NOMO-1 treated with DMSO at 0.1 percent for 48 hours (cell line): ENCODE measurements at regions not wholly inside any gene's neighbourhood (a gene's known extent, or its start where the extent isn't known, plus 50 kb on each side); places are given as distances from the start of the nearest gene placed in this dataset.
"Not testable (repeated sequence)": the region's sequence is repeated elsewhere in the genome, so short reads cannot be mapped to it uniquely, and the experiment has no call there.

Experiments used
- DNase-seq: peaks from one replicate; lab custom pipeline; 2025; ENCODE audit not compliant: unreplicated experiment; lab: John Stamatoyannopoulos, UW

DNA sequence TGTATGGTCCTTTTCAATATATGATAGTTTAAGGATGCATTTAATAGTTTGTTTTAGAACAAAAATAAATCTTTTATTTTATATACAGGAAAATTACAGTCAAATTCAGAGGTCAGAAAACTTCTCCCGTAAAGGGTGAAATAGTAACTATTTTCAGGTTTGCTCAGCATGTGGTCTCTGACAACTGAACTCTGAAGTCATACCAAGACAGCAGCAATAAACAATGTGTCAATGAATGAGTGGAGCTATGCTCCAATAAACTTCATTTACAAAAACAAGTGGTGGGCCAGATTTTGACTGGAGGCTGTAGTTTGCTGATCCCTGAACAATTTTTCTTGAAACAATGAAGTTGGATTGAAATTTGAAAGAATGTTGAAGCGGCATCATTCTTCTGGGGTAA lies 123.6 kb downstream of the ZNF248 start:
- DNase-seq = no peak

DNA sequence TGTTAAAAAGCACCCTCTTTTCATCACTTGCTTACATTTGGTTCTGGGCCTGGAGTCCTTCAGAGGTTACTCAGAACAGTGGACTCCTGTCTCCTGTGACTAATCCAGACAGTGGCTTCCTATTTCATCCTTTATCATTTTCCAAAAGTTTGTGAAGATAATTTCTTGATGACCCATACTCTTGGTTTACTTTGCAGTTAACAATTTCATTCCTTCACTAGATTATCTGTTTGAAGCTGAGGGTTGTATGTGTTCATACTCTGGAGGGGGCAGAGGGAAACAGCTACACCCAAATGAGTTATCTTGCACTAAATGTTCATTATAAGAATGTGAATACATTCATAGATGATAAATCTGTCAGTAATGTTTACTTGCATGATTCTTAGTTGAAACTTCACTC lies 124.7 kb downstream of the ZNF248 start:
- no peak for DNase-seq

DNA sequence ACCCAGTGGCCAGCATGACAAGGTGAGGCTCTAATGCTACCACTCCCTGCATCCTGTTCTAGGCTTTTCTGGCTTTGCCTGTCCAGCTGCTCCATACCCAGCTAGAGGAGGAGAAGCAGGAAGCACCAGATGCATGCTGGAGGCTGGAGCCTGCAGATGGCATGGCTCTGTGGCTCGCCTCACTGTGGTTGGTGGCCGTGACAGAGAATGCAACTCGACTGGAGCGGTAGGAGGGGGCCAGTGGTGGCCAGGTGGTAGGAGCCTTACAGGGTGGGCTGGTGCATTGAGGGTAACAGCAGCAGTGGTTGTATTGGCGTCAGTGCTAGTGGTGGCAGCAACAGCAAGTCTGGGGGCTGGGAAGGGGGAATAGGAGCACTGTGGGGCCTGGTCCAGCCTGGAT lies 128.6 kb downstream of the ZNF248 start:
- DNase-seq = no peak

DNA sequence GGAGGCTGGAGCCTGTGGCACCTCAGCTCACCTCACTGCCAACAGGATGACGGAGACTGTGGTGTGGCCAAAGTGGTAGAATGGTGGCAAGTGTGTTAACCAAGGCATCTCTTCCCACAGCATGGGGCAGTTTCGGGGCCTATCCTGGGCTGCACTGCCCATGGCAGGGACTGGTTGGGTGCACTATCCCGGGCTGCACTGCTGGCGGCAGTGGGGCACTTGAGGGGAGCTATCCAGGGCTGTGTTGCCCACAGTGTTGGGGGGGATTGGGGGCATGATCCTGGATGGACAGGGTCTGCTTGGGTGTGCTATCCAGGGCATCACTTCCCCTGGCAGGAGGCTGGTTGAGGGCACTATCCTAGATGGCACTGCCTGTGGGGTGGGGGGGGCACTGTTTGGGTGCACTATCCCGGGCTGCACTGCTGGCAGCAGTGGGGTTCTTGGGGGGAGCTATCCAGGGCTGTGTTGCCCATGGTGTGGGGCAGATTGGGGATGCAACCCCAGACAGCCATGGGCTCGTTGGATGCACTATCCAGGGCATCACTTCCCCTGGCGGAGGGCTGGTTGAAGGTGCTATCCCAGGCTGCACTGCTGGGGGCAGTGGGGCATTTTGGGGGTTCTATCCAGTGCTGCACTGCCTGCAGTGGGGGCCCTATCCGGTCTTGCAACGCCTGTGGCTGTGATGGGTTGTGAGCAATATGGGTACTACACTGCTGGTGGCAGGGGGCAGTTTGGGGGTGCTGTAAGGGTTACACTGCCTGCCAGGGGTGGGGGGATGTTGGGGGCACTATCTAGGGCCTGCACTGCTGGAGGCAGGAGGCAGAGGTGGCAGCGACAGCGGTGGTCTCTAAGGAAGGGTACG lies 129.7 kb downstream of the ZNF248 start:
- no peak for DNase-seq

DNA sequence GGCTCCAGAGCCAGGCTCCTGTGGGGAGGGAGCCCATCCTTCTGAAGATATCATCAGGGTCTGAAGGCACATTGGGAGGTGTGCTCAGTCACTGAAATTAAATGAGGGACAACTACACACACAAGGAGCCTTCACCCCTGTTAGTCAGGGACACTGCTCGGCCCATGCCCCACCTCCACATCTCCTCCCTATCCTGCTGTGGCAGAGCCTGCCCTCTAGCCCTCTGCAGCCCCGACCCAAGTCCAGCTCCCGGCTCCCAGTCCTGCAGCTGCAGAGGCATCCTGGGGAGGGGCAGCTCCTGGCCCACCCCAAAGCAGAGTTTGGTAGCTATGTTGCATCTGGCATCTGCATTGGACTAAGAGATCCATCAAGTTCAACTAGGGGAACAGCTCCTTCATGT lies 136.3 kb downstream of the ZNF248 start:
- DNase-seq = no peak

DNA sequence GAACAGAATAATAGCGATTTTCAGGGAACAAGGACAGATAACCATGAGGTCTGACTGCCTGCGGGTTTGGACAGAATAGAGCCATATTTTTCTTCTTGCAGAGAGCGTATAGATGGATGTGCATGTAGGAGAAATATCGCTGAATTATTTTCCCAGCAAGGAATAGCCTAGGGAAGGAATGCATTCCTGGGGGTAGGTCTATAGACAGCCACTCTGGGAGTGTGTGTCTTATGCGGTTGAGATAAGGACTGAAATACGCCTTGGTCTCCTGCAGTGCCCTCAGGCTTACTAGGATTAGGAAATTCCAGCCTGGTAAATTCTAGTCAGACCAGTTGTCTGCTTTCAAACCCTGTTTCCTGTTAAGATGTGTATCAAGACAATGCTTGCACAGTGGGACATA lies 139.3 kb downstream of the ZNF248 start:
- DNase-seq = not testable (repeated sequence)

DNA sequence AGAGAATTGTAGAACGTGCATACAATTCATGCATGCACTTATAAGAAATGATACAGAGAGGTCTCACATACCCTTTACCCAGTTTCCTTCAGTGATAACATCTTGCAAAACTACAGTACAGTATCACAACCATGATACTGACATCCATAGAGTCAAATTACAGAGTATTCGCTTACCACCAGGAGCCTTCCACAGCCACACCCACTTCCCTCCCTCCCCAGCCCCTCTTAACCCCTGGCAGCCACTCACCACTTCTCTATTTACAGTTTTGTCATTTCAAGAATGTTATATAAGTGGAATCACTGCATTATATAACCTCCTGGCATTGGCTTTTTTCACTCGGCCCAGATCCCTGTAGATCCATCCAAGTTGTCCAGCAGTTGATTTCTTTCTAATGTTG lies 143.8 kb downstream of the ZNF248 start:
- no peak for DNase-seq

DNA sequence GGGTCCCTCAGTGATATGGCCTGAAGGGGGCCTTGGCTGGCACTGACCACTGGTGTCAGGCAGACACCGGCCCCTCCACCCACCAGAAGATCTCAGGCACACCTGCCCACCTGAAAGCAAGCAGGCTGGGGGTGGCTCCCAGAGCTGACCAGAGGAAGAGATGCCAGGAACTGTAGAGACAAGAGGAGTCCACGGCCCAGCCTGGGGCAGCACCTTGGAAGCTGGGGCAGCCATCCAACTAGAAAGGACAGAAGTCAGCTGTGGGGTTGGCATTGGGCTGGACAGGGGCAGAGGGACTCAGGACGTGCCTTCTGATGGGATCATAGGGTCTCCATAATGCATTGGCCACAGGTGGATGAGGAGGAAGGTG lies 144.3 kb downstream of the ZNF248 start:
- DNase-seq = no peak

DNA sequence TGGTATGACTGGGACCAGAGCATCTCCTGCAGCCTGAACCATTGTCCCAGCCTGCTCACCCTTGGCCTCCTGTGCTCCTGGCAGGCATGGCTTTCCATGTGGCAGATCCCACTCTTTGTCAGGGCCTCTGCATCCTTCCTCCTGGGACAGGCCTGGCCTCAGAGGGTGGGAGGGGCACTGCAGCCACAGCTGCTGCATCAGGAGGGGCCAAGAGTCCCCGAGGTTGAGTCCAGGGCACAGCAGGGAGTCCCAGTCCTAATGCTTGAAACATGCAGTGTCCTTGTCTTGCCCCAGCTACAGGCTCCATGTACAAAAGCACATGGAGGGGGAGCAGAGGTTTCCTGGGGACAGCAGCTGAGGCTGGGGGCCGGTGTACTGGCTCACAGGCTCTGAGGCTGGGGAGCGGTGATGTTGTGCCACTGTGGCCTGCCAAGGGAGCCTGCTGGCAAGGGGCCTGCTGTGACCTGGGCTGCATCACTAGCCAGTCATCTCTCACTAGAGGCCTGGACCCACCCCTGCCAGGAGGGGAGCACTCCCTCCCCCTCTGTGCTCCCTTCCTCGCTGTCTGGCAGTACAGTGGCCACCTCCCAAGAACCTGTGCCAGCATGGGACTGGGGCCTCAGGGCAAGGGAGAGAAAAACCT lies 144.8 kb downstream of the ZNF248 start:
- DNase-seq = no peak

DNA sequence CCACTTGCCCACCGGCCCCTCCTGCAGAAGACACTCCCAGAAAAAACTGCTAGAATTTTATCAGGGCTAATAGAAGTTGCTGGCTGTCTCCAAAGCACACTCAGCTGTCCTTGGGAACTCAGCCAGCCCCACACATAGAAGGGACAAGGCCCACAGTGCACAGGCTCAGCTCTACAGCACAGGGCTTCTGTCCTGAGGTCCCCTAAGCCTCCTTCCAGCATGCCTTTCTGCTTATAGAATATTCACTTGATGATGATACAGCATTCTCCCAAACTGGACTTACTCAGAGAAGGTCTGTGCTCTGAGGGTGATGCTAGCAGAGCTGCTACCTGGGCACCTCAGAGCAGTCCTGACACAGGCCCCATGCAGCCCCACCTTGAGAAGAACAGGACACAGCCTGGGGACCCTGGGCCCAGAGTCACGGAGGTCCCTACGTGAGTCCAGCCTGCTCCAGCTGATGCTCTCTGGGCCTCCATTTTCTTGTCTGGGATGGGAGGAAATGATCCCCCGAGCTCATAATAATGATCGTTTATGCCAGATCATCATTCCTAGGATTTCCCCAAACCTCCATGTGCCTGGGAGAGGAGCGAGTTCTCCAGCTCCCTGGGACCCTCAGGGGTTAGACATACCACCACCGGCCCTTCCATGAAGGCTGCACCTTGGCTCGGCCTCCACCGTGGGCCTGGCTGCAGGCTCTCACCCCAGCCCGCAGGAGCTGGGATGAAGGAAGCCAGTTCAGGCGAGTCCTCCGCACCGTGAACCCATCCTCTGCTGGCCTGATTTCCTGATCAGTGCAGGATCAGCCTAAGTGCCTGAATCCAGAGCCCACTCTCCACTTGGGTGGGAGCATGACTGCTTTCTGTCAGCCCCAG lies 145.6 kb downstream of the ZNF248 start:
- DNase-seq = no peak

DNA sequence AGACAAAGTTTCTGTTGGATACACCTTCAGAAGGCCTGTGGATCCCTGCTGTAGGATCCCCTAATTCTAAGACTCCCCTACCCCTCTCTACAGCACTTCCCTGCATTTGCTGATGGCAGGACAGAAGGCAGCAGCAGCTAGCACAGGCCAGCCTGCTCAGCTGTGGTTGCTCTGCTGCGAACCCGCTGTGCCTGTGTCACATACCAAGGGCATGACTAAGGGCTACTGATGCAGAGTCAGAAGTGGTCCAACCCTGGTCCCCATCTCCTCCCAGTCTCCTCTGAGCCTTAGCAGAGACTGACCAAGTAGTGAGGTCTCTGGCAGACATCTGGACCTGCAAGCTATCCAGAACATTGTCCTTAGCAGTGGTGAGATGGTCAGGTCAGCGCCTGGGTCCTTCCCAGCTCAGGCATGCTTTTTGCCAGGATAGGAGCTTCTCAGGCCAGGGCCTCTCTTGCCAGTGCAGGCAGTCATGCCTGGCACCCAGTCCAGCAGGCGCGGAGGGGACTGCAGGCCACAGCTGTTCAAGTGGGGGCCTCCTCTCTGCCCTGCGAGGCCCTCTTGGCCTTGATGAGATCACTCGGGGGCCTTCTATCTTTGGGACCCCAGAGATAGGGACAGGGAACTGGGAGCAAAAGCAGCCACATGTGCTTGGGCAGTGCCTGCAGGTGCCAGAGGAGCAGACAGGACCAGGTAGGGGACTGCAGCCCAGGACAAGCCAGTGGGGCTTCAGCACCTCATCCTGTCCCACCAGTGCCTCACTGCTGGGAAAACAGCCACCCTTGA lies 146.4 kb downstream of the ZNF248 start:
- DNase-seq = no peak

DNA sequence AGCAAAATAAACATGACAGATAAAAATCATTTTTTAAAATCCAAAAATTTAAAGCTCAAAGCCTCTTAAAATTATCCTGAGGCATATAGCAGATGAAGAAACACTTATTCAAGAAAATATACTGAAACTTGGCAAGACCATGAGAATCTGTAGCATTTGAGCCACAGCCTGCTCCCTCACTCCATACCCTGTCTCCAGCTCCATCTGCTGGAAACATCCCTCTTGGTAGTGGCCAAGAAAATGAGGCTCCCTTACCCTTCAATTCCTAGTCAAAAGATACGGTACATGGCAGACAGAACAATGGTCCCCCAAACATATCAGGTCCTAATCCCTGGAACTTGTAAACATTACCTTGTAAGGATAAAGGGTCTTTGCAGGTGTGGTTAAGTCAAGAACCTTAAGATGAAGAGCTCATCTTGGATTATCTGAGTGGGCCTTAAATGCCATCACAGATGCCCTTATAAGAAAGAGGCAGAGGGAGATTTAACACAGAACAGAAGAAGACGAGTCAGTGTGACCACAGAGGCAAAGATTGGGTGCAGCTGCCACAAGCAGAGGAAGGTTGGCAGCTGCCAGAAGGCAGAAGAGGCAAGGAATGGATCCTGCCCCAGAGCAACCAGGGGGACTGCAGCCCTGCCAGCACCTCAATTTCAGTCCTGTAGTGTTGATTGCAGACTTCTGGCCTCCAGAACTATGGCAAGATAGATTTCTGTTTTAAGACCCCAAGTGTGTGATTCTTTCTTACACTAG lies 149.4 kb downstream of the ZNF248 start:
- DNase-seq = no peak

DNA sequence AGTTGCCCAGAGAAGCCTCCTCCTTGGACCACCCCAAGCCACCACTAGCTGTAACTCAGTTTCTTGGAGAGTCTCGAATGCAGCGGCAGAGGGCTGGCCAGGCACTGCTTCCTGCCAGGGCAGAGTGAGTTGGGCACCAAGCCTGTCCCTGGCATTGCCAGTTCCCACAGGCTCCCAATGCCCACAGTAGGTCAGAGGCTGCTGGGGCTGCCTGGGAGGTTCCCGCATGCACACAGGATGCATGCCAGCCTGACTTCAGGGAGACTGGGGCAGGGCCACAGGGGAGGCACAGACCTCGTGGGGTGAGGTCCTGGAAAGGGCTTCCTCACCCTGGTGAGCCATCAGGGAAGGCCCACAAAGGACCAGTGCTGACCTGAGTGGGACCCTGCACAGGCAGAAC lies 152.8 kb downstream of the ZNF248 start:
- DNase-seq = no peak

DNA sequence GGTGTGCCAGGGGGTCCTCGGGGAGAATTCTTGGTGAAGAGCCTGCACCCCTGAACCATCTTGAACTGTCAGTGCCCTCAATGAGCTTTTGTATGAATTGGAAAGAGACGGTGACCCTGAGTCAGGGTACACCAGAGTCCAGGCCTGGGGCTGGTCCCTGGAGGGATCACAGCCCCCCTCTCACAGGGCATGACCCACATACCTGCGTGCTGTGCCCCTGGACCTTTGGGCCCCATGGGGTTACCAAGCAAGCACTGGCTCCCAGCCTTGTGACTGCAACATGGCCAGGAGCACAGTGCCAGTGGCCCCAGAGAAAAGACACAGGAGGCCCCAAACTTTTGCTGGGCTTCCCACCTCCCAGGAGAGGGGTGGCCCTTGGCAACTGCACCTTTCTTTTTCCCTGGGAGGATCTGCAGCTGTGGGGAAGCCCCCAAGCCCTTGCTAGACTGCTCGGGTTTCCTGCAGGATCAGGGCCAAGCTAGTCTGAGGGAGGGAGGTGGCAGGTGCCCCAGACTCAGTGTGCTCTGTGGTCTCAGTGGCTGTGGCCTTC lies 153.5 kb downstream of the ZNF248 start:
- no peak for DNase-seq

DNA sequence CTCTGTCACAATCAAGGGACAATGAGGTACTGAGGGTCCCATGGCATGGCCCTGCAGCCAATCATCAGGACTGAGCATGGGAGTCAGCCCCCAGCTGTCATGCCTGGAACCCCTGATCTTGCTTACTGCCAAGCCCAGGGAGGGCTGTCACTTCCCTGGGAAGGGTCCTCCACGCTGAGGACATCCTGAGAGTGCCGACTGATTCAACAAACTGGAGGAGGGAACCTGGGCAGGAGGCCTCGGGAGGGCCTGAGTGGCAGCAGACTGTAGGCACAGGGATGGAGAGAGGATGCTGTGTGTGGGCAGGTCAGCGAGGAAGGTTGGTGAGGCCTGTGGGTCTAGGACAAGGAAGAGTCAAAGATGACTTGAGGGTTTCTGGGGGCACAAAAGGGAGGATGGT lies 154.3 kb downstream of the ZNF248 start:
- no peak for DNase-seq

DNA sequence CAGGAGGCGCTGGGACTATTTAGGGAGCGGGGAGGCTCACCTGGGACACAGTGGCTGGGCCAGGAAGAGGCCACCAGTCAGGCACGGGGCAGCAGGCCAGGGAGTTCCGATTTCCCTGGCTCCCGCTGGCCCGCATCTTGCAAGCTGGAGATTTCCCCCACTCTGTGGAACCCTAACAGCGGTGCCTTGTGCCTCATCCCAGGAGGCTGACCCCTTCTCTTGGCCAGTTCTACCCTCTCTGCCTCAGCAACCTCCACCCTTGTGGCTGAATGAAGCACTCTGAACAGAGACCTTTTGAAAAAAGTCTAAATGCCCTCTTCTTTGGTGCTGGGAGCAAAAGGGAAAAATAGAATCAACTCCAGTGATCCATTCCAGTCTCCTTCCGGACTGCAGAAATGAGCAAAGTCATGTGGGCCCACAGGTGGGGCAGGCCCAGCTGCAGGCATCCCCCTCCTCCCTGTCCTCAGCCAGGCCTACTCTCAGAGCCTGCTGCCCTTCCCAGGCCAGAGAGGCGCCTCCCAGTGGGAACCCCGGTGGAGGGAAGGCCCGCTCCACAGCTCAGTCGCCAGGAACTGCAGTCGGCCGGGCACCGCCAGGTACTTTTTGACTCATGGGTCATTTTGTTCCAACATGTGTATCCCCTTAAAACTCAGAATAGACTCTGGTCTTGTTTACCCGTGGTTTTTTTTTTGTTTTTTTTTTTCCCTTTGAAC lies 155.5 kb downstream of the ZNF248 start:
- DNase-seq = no peak

DNA sequence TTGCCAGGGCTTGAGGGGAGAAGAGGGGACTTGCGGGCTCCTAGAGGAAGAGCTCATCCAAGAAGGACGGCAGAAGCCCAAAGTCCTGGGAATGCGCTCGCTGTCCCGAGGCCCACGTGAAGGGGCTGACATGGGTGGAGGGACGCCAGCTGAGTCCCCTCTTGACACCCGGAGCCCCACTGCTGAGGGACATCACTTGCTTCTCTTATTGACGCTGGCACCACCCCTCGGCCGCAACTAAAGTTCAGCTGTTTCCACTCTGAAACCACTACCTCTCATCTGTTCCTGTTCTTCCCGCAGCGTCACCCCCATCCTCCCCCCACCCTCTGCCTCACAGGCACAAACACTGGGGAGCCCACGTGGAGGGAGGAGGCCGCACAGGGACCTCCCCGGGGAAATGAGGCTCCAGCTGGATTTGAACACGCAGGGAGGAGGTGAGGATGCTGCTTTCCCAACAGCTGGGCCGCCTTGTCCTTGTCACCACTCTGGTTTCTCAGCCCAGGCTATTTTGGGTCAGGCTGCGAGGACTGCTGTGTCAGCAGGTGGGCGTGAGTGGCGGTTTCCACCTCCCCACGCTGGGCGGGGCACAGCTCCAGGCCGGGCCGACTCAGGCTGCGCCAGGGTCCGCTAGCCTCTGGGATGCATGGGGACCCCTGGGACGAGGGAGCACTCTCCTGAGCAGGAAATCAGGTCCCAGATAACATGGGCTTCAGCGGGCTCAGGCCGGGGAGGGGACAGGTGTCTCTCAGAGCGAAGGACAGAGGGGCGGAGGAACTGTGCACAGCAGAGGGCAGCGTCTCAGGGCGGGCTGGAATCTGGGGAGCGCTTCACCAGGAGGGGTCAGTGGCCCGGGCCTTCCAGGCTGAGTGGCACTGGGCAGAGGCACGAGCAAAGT lies 156.3 kb downstream of the ZNF248 start:
- DNase-seq = no peak

DNA sequence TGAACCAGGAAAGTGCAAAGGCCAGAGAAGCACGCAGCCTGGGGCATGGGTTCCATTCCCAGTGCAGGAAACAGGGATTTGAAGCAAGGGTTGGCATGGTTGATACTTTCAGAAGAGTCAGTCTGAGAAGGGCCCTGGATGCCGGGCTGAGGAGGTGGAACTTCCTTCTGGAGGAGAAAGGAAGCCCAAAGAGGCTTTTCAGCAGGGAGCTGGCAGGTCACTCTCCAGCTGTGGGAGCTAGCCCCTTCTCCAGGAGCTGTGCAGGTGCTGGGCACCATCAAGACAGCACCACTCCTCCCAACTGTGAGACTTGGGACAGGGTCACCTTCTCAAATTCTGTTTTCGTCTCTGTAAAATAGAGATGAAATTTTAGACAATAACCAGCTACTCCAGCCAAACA lies 169.8 kb downstream of the ZNF248 start:
- DNase-seq = no peak
